Endothelial cell of umbilical vein (primary cell): ENCODE measurements at regions not wholly inside any gene's neighbourhood (a gene's known extent, or its start where the extent isn't known, plus 50 kb on each side); places are given as distances from the start of the nearest gene placed in this dataset.

Experiments used
- CTCF ChIP-seq, 2 donors: IDR thresholded peaks; 1 replicate in 1 of 2; 2 replicates in 1 of 2; pipeline ENCODE4 v1.5.1; 2011; ENCODE audit warnings: low read length in 2 of 2, mild to moderate bottlenecking in 2 of 2, moderate library complexity in 2 of 2, control low read depth in 1 of 2, inconsistent platforms in 1 of 2, low read depth in 1 of 2; ENCODE audit not compliant: insufficient read depth in 1 of 2; ENCODE audit errors: extremely low read depth in 1 of 2
- EZH2 ChIP-seq: IDR thresholded peaks from 2 replicates; pipeline ENCODE4 v1.6.1; 2012; ENCODE audit warnings: borderline replicate concordance, low read depth, mild to moderate bottlenecking, moderate library complexity, low read length, inconsistent platforms; ENCODE audit not compliant: severe bottlenecking
- FOS ChIP-seq: IDR thresholded peaks from 2 replicates; pipeline ENCODE4 v1.6.1; 2011; ENCODE audit warnings: mild to moderate bottlenecking, low read length, moderate library complexity, borderline replicate concordance; ENCODE audit not compliant: insufficient read depth
- GATA2 ChIP-seq: IDR thresholded peaks from 2 replicates; pipeline ENCODE4 v1.7.0; 2011; ENCODE audit warnings: low read depth, mild to moderate bottlenecking, moderate library complexity, mixed read lengths, low read length; ENCODE audit not compliant: insufficient read length, insufficient read depth
- JUN ChIP-seq: IDR thresholded peaks from 2 replicates; pipeline ENCODE4 v1.6.1; 2011; ENCODE audit warnings: borderline replicate concordance, low read depth; ENCODE audit not compliant: insufficient read length, insufficient read depth
- MAX ChIP-seq: IDR thresholded peaks from 2 replicates; pipeline ENCODE4 v1.6.1; 2011; ENCODE audit not compliant: insufficient read depth, insufficient read length
- MYC ChIP-seq: IDR thresholded peaks from one replicate; pipeline ENCODE4 v1.6.1; 2011; ENCODE audit warnings: mild to moderate bottlenecking, low read depth, low read length
- POLR2A ChIP-seq: IDR thresholded peaks from 2 replicates; pipeline ENCODE4 v1.6.1; 2012; ENCODE audit warnings: low read depth, mild to moderate bottlenecking, control low read depth, low read length
- POLR2AphosphoS5 ChIP-seq: IDR thresholded peaks from 2 replicates; pipeline ENCODE4 v1.6.1; 2012; ENCODE audit warnings: low read depth, mild to moderate bottlenecking, control low read depth, low read length, moderate library complexity; ENCODE audit not compliant: insufficient read depth

- TF ChIP-seq CTCF (IDR thresholded peaks at IDR 0.05; ENCODE audit: extremely low read depth in 1 of 2, insufficient read depth in 1 of 2, low read depth in 1 of 2, low read length in 2 of 2) = no peak
- no peak for TF ChIP-seq MYC
- no peak for TF ChIP-seq POLR2A
- TF ChIP-seq EZH2 = no peak
- TF ChIP-seq JUN = no peak
- no peak for TF ChIP-seq GATA2
- TF ChIP-seq POLR2AphosphoS5 = no peak
- no peak for TF ChIP-seq MAX
- no peak for TF ChIP-seq FOS
These were observed 81.1 kb upstream of the PSMA6 start for GRCh38 chr14:35211067-35211466.
